GM12891 (cell line): ENCODE measurements at regions not wholly inside any gene's neighbourhood (a gene's known extent, or its start where the extent isn't known, plus 50 kb on each side); places are given as distances from the start of the nearest gene placed in this dataset.

Source experiments
- POLR2A ChIP-seq: IDR thresholded peaks from 2 replicates; pipeline ENCODE4 v1.6.1; 2011; ENCODE audit warnings: low read depth, low read length, control low read depth
- POLR2AphosphoS5 ChIP-seq: IDR thresholded peaks from 2 replicates; pipeline ENCODE4 v1.6.1; 2011; ENCODE audit warnings: low read depth, low read length, control low read depth
- POU2F2 ChIP-seq: IDR thresholded peaks from 2 replicates; pipeline ENCODE4 v1.6.1; 2011; ENCODE audit warnings: low read depth, mild to moderate bottlenecking, control low read depth, low read length, moderate library complexity

GRCh38 chr3:117666325-117666724 lies 956.7 kb downstream of the TUSC7 start:
- TF ChIP-seq POLR2AphosphoS5 (no peak), POLR2A (no peak), POU2F2 (no peak)
